ENCODE measurements at regions not wholly inside any gene's neighbourhood (a gene's known extent, or its start where the extent isn't known, plus 50 kb on each side); places are given as distances from the start of the nearest gene placed in this dataset.
A peak's percentile ranks its signal among the peaks of the same experiment; 100 is the strongest.

GRCh38 chr17:77356109-77356689 is 215.4 kb downstream of the SEC14L1 start:
- H3K27ac ChIP-seq = peak overlapping the region; percentile 57

GRCh38 chr17:77356690-77357201 is 216.0 kb downstream of the SEC14L1 start:
- peak overlapping the region; percentile 57 for H3K27ac ChIP-seq
- no peak for DNase-seq (ENCODE audit: low read depth, low spot score)

More at GRCh38 chr17:77356109-77356689, 215.4 kb downstream of the SEC14L1 start:
- DNase-seq (ENCODE audit: low read depth, low spot score) = no peak

- DNase-seq (ENCODE audit: low read depth, low spot score) = no peak
- H3K27ac ChIP-seq = no peak overlapping the region
Observed at GRCh38 chr17:77358801-77359200, 218.0 kb downstream of the SEC14L1 start.

DNA sequence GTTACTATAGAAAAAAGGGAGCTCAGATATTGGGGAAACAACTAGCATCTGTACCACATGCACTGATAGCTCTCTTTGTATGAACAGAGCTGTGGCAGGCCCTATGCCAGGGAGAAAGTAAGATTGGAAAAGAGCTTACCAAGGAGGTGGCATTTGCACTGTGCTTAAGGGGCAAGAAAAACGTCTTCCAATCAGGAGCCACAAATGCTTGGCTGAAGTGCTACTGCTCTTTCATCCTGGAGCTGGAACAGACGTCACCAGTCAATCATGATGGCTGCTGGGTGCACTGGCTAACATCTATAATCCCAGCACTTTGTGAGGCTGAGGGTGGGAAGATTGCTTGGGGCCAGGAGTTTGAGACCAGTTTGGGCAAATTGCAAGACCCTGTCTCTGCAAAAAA is 218.5 kb downstream of the SEC14L1 start:
- DNase-seq (ENCODE audit: low read depth, low spot score) = no peak
- H3K27ac ChIP-seq = no peak overlapping the region

- no peak overlapping the region for H3K27ac ChIP-seq
Observed at GRCh38 chr17:77361986-77362620, 221.3 kb downstream of the SEC14L1 start.

DNA sequence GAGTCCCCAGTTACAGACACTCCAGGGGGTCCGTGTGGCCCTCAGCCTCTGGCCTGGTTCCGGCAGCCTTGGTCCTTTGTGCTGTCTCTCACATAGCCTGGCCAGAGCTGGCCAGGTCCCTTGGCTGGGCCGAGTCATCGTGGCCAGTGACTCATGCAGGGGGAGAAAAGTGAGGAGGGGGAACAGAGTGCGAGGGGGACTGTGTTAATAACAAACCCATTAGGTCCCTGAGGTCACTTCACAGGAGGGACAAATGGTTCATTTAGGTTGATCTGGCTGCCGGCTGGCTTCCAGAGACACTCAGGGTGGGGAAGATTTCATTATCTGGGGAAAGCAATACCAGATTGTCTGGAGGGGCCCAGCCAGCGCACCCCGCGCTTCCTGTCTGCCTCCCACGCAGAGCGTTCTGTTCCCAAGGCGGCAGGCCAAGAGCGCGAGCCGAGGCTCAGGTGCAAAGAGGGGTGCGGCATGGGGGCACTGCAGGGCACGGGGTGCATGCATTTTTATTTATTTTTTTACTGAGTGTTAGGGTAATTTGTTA is 223.1 kb downstream of the SEC14L1 start:
- H3K27ac ChIP-seq = peak overlapping the region; percentile 28

More at GRCh38 chr17:77361986-77362620, 221.3 kb downstream of the SEC14L1 start:
- DNase-seq (ENCODE audit: low read depth, low spot score) = no peak

GRCh38 chr17:77364381-77364911 is 223.7 kb downstream of the SEC14L1 start:
- H3K27ac ChIP-seq = peak overlapping the region; percentile 63
- DNase-seq (ENCODE audit: low read depth, low spot score) = no peak

More for the DNA sequence above, 223.1 kb downstream of the SEC14L1 start:
- no peak for DNase-seq (ENCODE audit: low read depth, low spot score)

- DNase-seq (ENCODE audit: low read depth, low spot score) = no peak
- peak overlapping the region; percentile 63 for H3K27ac ChIP-seq
Observed at GRCh38 chr17:77364941-77365583, 224.3 kb downstream of the SEC14L1 start.

GRCh38 chr17:77365584-77366186 is 224.9 kb downstream of the SEC14L1 start:
- peak overlapping the region; percentile 63 for H3K27ac ChIP-seq
- no peak for DNase-seq (ENCODE audit: low read depth, low spot score)

DNA sequence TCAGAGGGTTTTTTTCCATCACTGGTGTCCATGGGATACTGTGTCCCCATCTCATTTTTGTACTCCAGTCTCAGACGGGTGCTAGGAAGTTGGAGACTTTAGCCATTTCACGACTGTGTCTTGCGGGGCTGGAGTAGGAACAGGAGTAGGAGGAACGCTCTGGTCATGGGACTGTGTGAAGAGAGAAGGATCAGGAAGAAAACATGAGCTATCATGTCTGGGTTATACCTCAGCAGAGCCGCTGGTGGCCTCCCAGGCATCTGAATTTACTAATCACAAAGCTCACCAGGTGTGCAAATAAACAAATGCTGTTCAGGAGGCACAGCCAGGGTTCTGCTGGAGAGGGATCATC is 225.4 kb downstream of the SEC14L1 start:
- H3K27ac ChIP-seq = peak overlapping the region; percentile 63

DNA sequence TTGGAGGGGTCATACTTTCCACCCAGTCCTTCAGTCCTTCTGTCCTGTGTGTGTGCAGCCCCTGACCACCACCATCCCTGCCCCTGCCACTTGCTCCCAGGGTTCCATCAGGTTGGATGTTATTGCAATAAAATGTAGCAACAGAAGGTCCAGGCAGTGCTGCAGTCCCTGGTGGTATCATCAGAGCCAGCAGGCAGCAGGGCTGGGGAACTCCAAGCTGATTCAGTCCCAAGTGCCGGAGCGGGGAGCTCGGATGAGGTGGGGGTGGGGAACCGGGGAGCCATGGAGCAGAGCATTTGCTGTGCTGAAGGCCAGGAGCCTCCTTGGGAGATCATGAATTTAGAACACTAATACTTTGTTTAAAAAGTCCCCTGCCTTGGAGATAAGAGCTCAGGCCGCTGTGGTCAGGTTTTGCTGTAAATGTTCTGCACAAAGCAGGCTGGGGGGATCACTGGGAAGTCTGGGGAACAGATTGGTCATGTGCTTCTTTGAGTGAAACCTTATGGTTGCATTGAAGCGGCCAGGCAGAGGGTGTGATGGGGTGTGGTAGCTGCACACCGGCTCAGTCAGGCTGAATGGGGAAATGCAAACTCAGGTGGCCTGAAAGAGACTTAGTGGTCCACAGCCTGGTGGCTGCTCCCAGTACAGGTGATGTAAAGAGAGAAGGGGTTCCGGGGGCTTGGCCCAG is 225.9 kb downstream of the SEC14L1 start:
- H3K27ac ChIP-seq = peak overlapping the region; percentile 63
- no peak for DNase-seq (ENCODE audit: low read depth, low spot score)

More for the DNA sequence above, 225.4 kb downstream of the SEC14L1 start:
- no peak for DNase-seq (ENCODE audit: low read depth, low spot score)

DNA sequence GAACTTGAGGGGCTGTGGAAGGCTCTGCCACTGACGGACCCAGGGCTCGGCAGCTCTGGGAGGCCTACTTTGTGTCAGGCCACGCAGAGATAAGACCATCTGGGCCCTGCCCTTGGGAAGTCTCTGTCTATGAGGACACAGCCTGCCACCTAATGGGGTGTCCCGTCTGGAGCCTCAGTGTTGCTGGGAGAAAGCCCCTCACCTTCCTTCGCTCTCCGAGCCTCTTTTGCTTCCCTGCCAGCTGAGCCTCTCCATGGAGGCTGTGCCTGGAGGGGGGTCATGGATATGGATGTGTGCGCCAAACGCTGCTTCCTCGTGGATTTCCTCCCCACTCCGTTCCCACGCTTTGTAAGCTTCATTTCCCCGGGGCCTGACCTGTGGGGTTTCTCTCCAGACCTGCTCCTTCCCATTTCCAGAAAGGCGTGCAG is 228.8 kb downstream of the SEC14L1 start:
- no peak for DNase-seq (ENCODE audit: low read depth, low spot score)
- no peak overlapping the region for H3K27ac ChIP-seq

DNA sequence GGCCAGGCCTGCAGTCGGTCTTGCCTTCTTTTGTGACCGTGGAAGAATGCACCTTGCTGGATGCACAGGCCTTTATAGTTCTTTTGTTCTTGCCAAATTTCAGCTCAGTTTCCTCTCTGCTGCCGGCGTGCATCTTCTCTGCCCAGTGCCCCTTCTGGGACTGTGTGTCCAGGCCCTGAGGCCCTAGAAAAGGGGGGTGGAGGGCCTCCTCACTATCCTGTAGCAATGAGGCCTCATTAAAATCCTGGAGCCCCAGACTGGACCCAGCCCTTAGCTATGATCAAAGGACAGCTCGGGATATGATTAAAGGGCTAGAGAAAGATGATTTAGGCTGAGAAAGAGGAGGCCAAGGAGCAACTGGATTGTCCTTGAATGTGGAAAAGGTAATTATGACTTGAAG is 229.8 kb downstream of the SEC14L1 start:
- H3K27ac ChIP-seq = peak overlapping the region; percentile 4
- no peak for DNase-seq (ENCODE audit: low read depth, low spot score)

GRCh38 chr17:77371117-77371887 is 230.5 kb downstream of the SEC14L1 start:
- peak overlapping the region; percentile 4 for H3K27ac ChIP-seq
- DNase-seq (ENCODE audit: low read depth, low spot score) = no peak

- DNase-seq (ENCODE audit: low read depth, low spot score) = no peak
- H3K27ac ChIP-seq = peak overlapping the region; percentile 15
Observed at GRCh38 chr17:77371888-77372443, 231.2 kb downstream of the SEC14L1 start.

- H3K27ac ChIP-seq = peak overlapping the region; percentile 15
- no peak for DNase-seq (ENCODE audit: low read depth, low spot score)
Observed at GRCh38 chr17:77372444-77373298, 231.9 kb downstream of the SEC14L1 start.

- DNase-seq (ENCODE audit: low read depth, low spot score) = no peak
- H3K27ac ChIP-seq = no peak overlapping the region
Observed at GRCh38 chr17:77373299-77374169, 232.8 kb downstream of the SEC14L1 start.
